Posterior vena cava (tissue), 2 donors: ENCODE measurements at regions not wholly inside any gene's neighbourhood (a gene's known extent, or its start where the extent isn't known, plus 50 kb on each side); places are given as distances from the start of the nearest gene placed in this dataset.

Experiments
- DNase-seq: peaks from one replicate; pipeline ENCODE4 v3.0.0-alpha.2; 2020; ENCODE audit warnings: low spot score
- intact Hi-C, 2 donors: fragments of 100-400 bp; cut with DNase I; formaldehyde crosslinking; loops; one replicate each; pipeline versions ENCODE4 v1.14.1 to v1.14.2; 2022 to 2023
- donor health status: DM: yes; HTN: yes; CAD: no.
- donor health status: DM: yes; HTN: yes; CAD: no.

- intact Hi-C loops, result no loop called here
- DNase-seq, result no peak
Observed at GRCh38 chr1:239891621-239892358, 199.9 kb upstream of the FMN2 start.

GRCh38 chr1:239892602-239893001 lies 199.1 kb upstream of the FMN2 start:
- intact Hi-C loops, result no loop called here
- no peak for DNase-seq

GRCh38 chr1:239893127-239893731 lies 198.5 kb upstream of the FMN2 start:
- intact Hi-C loops, result no loop called here

GRCh38 chr1:239896569-239896968 lies 195.1 kb upstream of the FMN2 start:
- intact Hi-C loops, result no loop called here

More at GRCh38 chr1:239893127-239893731, 198.5 kb upstream of the FMN2 start:
- DNase-seq, result no peak

GRCh38 chr1:239896980-239897379 lies 194.7 kb upstream of the FMN2 start:
- intact Hi-C loops, result no loop called here
- DNase-seq, result no peak

More at GRCh38 chr1:239896569-239896968, 195.1 kb upstream of the FMN2 start:
- no peak for DNase-seq

GRCh38 chr1:239897458-239897857 lies 194.2 kb upstream of the FMN2 start:
- intact Hi-C loops, result no loop called here

GRCh38 chr1:239898062-239898730 lies 193.5 kb upstream of the FMN2 start:
- intact Hi-C loops, result no loop called here
- peak; percentile 88 for DNase-seq

More at GRCh38 chr1:239897458-239897857, 194.2 kb upstream of the FMN2 start:
- no peak for DNase-seq

GRCh38 chr1:239899747-239900146 lies 191.9 kb upstream of the FMN2 start:
- intact Hi-C loops, result no loop called here
- DNase-seq, result no peak

GRCh38 chr1:239906394-239906793 lies 185.3 kb upstream of the FMN2 start:
- intact Hi-C loops, result no loop called here
- no peak for DNase-seq

GRCh38 chr1:239909898-239910297 lies 181.8 kb upstream of the FMN2 start:
- intact Hi-C loops, result no loop called here
- DNase-seq, result peak; percentile 84

GRCh38 chr1:239912471-239912870 lies 179.2 kb upstream of the FMN2 start:
- intact Hi-C loops, result no loop called here
- no peak for DNase-seq

GRCh38 chr1:239913141-239913585 lies 178.5 kb upstream of the FMN2 start:
- DNase-seq, result no peak
- intact Hi-C loops, result no loop called here

- intact Hi-C loops, result no loop called here
- DNase-seq, result no peak
Observed at GRCh38 chr1:239914751-239915231, 176.9 kb upstream of the FMN2 start.

- intact Hi-C loops, result no loop called here
- DNase-seq, result no peak
Observed at GRCh38 chr1:239918634-239919033, 173.0 kb upstream of the FMN2 start.

- no peak for DNase-seq
- intact Hi-C loops, result no loop called here
Observed at GRCh38 chr1:239920214-239920613, 171.5 kb upstream of the FMN2 start.

- intact Hi-C loops, result no loop called here
- no peak for DNase-seq
Observed at GRCh38 chr1:239922778-239923522, 168.7 kb upstream of the FMN2 start.

GRCh38 chr1:239924741-239925350 lies 166.8 kb upstream of the FMN2 start:
- DNase-seq, result no peak
- intact Hi-C loops, result no loop called here

- intact Hi-C loops, result no loop called here
- no peak for DNase-seq
Observed at GRCh38 chr1:239926184-239926583, 165.5 kb upstream of the FMN2 start.

GRCh38 chr1:239929317-239929716 lies 162.4 kb upstream of the FMN2 start:
- no peak for DNase-seq
- intact Hi-C loops, result no loop called here
